GM19438 (cell line): ENCODE measurements at regions not wholly inside any gene's neighbourhood (a gene's known extent, or its start where the extent isn't known, plus 50 kb on each side); places are given as distances from the start of the nearest gene placed in this dataset.
"Not testable (repeated sequence)": the region's sequence is repeated elsewhere in the genome, so short reads cannot be mapped to it uniquely, and the experiment has no call there.

ENCODE experiments used
- ATAC-seq: cut with Tn5 transposase; IDR thresholded peaks from one replicate; pipeline ENCODE4 v1.9.1; 2021; ENCODE audit warnings: low read depth; ENCODE audit not compliant: unreplicated experiment

DNA sequence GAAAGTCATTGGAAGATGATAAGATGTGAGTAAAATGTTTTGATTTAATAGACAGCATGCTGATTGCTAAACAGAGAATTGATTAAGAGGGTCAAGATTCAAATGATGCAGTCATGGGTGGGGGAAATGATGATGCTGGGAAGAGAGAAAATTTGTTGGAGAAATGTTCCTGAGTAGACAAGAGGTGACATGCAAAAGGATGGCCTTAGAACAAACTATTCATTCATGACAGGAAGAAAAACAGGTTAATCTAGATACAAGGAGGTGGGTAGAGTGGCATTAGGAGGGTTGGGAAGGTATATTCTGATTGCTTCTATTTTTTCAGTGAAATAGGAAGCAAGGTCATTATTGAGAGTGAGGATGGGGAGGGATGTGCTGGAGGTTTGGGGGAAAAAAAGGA, 146.7 kb downstream of the SEM1 start:
- no peak for ATAC-seq

GRCh38 chr7:96562458-96562857, 147.2 kb downstream of the SEM1 start:
- no peak for ATAC-seq

GRCh38 chr7:96561892-96562291, 147.8 kb downstream of the SEM1 start:
- no peak for ATAC-seq

DNA sequence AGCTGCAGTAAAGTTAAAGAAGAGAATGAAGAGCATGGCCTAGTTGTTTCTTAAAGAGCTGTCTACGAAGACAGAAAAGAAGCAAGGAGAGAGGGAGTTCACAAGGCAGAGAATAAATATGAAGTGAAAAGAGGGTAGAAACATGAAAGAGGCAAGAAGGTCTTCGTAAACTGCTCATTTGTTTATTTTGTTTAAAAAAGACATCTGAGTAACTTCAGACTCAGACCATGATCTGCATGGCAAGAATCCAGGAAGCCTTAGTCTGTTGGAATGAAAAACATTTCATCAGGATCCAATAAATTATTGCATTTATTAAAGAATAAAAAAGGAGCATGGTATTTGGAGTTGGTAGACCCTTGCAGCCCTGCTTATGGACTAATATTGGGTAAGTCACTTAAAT, 151.1 kb downstream of the SEM1 start:
- ATAC-seq, result no peak

GRCh38 chr7:96558093-96558492, 151.6 kb downstream of the SEM1 start:
- ATAC-seq, result no peak

DNA sequence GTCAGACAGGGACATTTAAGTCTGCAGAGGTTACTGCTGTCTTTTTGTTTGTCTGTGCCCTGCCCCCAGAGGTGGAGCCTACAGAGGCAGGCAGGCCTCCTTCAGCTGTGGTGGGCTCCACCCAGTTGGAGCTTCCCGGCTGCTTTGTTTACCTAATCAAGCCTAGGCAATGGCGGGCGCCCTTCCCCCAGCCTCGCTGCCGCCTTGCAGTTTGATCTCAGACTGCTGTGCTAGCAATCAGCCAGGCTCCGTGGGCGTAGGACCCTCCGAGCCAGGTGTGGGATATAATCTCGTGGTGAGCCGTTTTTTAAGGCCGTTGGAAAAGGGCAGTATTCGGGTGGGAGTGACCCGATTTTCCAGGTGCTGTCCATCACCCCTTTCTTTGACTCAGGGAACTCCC, 152.0 kb downstream of the SEM1 start:
- not testable (repeated sequence) for ATAC-seq

DNA sequence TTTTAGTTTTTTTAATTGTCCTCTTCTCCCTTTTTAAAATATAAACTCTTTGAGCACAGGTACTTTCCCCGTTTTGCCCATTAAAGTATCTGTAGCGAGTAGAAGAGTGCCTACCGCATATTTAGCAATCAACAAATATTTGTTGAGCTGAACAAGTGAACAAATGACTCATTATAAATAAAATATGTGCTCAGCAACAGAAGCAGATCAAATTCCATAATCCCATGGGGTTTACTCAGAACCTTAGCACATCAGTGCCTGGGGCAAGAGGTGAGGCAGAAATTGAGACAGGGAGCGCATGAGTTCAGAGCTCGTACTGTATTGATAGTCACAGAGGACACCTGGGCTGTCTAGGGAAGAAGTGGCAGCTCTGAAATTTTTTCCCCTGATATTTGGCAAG, 161.0 kb downstream of the SEM1 start:
- ATAC-seq, result no peak

GRCh38 chr7:96547371-96547811, 162.3 kb downstream of the SEM1 start:
- no peak for ATAC-seq

- no peak for ATAC-seq
Measured at GRCh38 chr7:96546426-96546825, 163.2 kb downstream of the SEM1 start.

- no peak for ATAC-seq
Measured at GRCh38 chr7:96539471-96539870, 170.2 kb downstream of the SEM1 start.

GRCh38 chr7:96538632-96539031, 171.0 kb downstream of the SEM1 start:
- no peak for ATAC-seq

DNA sequence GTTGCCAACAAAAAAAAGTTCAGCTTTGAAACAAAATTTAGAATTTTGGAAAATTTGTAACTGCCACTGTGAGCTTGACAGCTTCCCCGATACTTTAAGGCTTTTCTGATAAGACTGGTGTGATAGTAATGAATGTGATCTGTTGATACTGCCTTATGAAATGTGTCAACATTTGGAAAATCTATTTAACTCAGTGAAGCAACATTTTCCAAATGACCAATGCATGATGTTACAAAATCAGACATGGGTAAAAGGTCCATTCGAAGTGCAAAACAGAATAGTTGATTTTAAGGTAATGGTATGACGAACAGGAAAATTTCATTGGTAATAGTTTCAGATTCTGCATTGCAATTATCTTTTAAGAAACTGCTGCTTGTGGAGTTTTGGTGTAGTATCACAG, 175.4 kb downstream of the SEM1 start:
- no peak for ATAC-seq

- no peak for ATAC-seq
Measured at GRCh38 chr7:96532428-96532935, 177.2 kb downstream of the SEM1 start.

- no peak for ATAC-seq
Measured at GRCh38 chr7:96531331-96531730, 178.3 kb downstream of the SEM1 start.

DNA sequence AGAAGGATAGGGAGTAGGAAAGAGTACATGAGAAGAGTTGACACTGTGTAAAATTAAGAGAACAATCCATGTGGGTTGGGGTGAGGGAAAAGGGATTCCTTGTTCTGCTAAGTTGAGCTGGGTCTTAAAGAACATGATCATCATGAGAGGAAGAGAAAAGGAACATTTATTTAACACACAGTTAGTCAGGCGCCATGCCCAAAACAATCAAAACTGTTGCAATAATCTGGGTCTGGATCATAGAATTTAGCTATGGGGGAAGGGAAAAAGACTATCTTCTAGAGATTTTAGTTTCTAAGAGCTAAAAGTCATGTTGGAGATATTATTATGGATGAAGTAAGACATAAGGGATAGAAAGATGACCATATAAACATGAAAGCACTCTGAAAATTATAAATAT, 178.9 kb downstream of the SEM1 start:
- no peak for ATAC-seq

- ATAC-seq, result no peak
Measured at GRCh38 chr7:96527133-96527827, 182.4 kb downstream of the SEM1 start.

GRCh38 chr7:96526496-96526895, 183.2 kb downstream of the SEM1 start:
- no peak for ATAC-seq

GRCh38 chr7:96521068-96521894, 188.4 kb downstream of the SEM1 start:
- ATAC-seq, result no peak

GRCh38 chr7:96508371-96508770, 186.5 kb upstream of the SLC25A13 start:
- ATAC-seq, result no peak

- ATAC-seq, result no peak
Measured at GRCh38 chr7:96503597-96503996, 181.7 kb upstream of the SLC25A13 start.

DNA sequence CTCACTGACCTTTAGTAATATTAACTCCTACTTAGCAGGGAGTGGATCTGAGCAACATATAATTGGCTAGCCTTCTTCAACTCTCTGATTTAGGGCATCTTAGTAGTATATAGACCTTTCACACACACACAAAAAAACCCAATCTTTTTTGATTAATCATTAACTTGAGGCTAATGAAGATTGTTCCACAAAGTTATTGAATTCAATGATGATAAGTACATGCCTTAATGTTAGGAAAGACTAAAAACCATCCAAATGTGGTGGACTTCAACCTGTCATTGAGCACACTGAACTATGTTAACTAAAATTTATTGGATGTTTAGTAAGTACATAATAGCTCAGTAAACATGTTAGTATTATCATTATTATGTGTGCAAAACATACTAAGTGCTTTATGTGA, 179.4 kb upstream of the SLC25A13 start:
- no peak for ATAC-seq

GRCh38 chr7:96499532-96499931, 177.6 kb upstream of the SLC25A13 start:
- no peak for ATAC-seq
